Activated CD8-positive, alpha-beta T cell treated with anti-CD3 and anti-CD28 coated beads for 36 hours (primary cell): ENCODE measurements at regions not wholly inside any gene's neighbourhood (a gene's known extent, or its start where the extent isn't known, plus 50 kb on each side); places are given as distances from the start of the nearest gene placed in this dataset.

Experiments
- ATAC-seq: fragments of 200-7000 bp; cut with Tn5 transposase; one replicate; pipeline ENCODE4 v1.10.0; 2021; ENCODE audit warnings: mild to moderate bottlenecking, moderate library complexity
- CTCF ChIA-PET: fragments of 350-600 bp; sonication (Branson Sonifier 250); formaldehyde crosslinking; loops from one replicate; lab custom pipeline; 2021; ENCODE audit warnings: antibody characterized with exemption; lab: Charles Lee
- POLR2A ChIA-PET: fragments of 350-600 bp; sonication (Branson Sonifier 250); formaldehyde crosslinking; loops from one replicate; lab custom pipeline; 2021; ENCODE audit warnings: antibody characterized with exemption; lab: Charles Lee
- DNase-seq: peaks from one replicate; pipeline ENCODE4 v3.0.0-alpha.2; 2020
- H3K27ac Mint-ChIP-seq: one replicate; pipeline ENCODE4 v1.8.0; 2021; ENCODE audit warnings: mild to moderate bottlenecking, mixed read lengths
- H3K27me3 Mint-ChIP-seq: one replicate; pipeline ENCODE4 v1.8.0; 2021; ENCODE audit warnings: mixed read lengths
- H3K36me3 Mint-ChIP-seq: one replicate; pipeline ENCODE4 v1.8.0; 2021; ENCODE audit warnings: low read depth, mixed read lengths
- H3K4me1 Mint-ChIP-seq: one replicate; pipeline ENCODE4 v1.8.0; 2021; ENCODE audit warnings: low read depth, mixed read lengths
- H3K4me3 Mint-ChIP-seq: one replicate; pipeline ENCODE4 v1.8.0; 2021; ENCODE audit warnings: mild to moderate bottlenecking, moderate library complexity, mixed read lengths
- H3K9me3 Mint-ChIP-seq: one replicate; pipeline ENCODE4 v1.8.0; 2021; ENCODE audit warnings: mixed read lengths
- intact Hi-C: fragments of 100-400 bp; cut with micrococcal nuclease; formaldehyde crosslinking; loops from one replicate; pipeline ENCODE4 v1.10.0; 2022
- TF ChIP-seq, protein P1 (sequence below): fragments of 200-600 bp; IDR thresholded peaks from one replicate; pipeline ENCODE4 v1.8.0; 2022; ENCODE audit warnings: antibody characterized with exemption, mild to moderate bottlenecking

DNA sequence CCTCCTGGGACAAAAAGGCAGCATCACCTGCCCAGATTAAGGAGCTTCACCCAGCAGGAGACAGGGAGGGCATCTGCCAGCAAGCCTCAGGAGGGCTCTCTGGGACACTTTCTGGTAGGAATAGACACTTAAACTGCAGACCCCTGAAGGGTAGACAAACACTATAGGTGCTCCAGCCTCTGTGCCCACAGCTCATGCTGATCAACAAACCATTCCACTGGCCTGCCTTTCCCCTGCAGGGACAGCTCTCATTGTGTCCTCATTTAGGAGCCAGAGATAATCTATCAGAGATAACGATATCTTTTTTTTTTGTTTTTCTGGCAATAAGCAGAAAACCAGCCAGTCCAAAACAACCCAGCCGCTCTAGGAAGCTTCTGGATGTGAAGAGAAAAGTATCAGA, 251.8 kb upstream of the CCDC196 start:
- ChIA-PET CTCF (interaction anchor here (0.6 kb wide), 1 partner anchor 28 kb away, joined by 3 read pairs; no protein-coding TSS in a partner anchor), POLR2A (no interaction called here)
- intact Hi-C loops = no loop called here

DNA sequence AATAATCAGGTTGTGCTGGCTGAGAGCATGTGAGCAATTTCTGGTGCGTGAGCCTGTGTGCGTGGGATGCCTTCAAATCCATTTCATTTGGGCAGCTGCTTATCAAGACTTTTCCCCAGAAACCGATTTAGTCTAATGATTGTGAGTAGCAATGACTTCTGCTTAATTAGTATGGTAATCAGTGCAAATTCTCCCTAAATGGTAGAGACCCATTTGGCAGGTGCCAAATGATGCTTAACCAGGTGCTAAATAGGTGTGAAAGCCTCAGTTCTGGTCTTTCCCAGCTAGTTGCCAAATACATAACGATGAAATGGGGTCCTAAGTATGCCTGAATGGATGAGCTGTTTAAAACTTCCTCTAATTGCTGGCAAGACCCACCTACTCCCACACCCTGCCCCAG, 248.4 kb upstream of the CCDC196 start:
- no peaks in the 10 kb centered on the region for H3K9me3 Mint-ChIP-seq
- peaks cover 5% of the 10 kb centered on the region for H3K27me3 Mint-ChIP-seq
- intact Hi-C loops = no loop called here
- DNase-seq = no peak
- no peak overlapping the region for H3K4me3 Mint-ChIP-seq
- no peak overlapping the region for H3K27ac Mint-ChIP-seq
- ATAC-seq = no peak
- ChIA-PET CTCF (no interaction called here), POLR2A (no interaction called here)
- H3K36me3 Mint-ChIP-seq = no peaks in the 10 kb centered on the region
- no peaks in the 10 kb centered on the region for H3K4me1 Mint-ChIP-seq
- TF ChIP-seq, protein P1, sequence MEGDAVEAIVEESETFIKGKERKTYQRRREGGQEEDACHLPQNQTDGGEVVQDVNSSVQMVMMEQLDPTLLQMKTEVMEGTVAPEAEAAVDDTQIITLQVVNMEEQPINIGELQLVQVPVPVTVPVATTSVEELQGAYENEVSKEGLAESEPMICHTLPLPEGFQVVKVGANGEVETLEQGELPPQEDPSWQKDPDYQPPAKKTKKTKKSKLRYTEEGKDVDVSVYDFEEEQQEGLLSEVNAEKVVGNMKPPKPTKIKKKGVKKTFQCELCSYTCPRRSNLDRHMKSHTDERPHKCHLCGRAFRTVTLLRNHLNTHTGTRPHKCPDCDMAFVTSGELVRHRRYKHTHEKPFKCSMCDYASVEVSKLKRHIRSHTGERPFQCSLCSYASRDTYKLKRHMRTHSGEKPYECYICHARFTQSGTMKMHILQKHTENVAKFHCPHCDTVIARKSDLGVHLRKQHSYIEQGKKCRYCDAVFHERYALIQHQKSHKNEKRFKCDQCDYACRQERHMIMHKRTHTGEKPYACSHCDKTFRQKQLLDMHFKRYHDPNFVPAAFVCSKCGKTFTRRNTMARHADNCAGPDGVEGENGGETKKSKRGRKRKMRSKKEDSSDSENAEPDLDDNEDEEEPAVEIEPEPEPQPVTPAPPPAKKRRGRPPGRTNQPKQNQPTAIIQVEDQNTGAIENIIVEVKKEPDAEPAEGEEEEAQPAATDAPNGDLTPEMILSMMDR = no peak

More for the DNA sequence above, 251.8 kb upstream of the CCDC196 start:
- H3K4me1 Mint-ChIP-seq = no peaks in the 10 kb centered on the region
- DNase-seq = no peak
- H3K9me3 Mint-ChIP-seq = no peaks in the 10 kb centered on the region
- peaks cover 9% of the 10 kb centered on the region for H3K27me3 Mint-ChIP-seq
- TF ChIP-seq, protein P1 = no peak
- no peak overlapping the region for H3K27ac Mint-ChIP-seq
- no peak for ATAC-seq
- no peaks in the 10 kb centered on the region for H3K36me3 Mint-ChIP-seq
- H3K4me3 Mint-ChIP-seq = no peak overlapping the region

DNA sequence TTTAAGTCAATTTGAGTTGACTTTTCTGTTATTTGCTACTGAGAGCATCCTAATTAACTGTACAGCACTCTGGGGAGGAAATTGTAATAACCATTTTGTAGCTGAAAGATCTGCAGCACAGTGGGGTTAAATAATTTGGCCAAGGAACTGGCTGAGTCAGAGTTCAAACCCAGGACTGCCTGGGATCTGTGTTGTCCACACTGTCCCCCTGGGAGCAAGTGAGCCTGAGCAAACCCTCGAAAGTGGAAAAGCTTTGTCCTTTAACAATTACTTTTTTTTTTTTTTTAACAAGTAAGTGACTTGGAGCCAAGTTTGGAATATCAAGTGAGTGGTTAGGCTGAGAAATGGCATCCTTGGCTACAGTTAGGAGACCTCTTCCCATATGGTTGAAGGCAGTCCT, 247.2 kb upstream of the CCDC196 start:
- no peaks in the 10 kb centered on the region for H3K9me3 Mint-ChIP-seq
- no peaks in the 10 kb centered on the region for H3K4me1 Mint-ChIP-seq
- H3K27ac Mint-ChIP-seq = no peak overlapping the region
- ATAC-seq (no peak), DNase-seq (no peak)
- intact Hi-C loops = no loop called here
- ChIA-PET POLR2A (no interaction called here), CTCF (no interaction called here)
- H3K27me3 Mint-ChIP-seq = peaks cover 5% of the 10 kb centered on the region
- H3K4me3 Mint-ChIP-seq = no peak overlapping the region
- TF ChIP-seq, protein P1 = no peak
- no peaks in the 10 kb centered on the region for H3K36me3 Mint-ChIP-seq

DNA sequence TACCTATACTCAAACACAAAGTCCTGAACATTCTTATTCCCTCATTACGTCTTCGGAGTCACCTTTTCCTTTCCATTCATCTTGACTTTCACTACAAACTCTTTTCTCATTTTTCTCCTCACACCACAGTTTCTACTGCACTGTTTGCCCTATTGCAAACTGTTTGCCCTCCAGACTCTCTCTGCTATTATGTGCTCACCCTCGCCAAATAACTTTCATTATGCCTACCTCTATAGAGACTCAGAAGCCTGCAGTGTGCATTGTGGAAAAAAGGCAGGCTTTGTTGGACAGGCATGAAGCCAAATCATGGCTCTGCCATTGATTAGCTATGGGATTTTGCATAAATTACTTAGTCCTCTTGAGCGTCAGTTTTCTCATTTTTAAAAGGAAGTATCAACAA, 246.6 kb upstream of the CCDC196 start:
- ChIA-PET CTCF (no interaction called here), POLR2A (no interaction called here)
- TF ChIP-seq, protein P1 = no peak
- no peak overlapping the region for H3K4me3 Mint-ChIP-seq
- H3K4me1 Mint-ChIP-seq = no peaks in the 10 kb centered on the region
- DNase-seq = no peak
- H3K27me3 Mint-ChIP-seq = peaks cover 5% of the 10 kb centered on the region
- no peak for ATAC-seq
- H3K36me3 Mint-ChIP-seq = no peaks in the 10 kb centered on the region
- no peaks in the 10 kb centered on the region for H3K9me3 Mint-ChIP-seq
- intact Hi-C loops = no loop called here
- H3K27ac Mint-ChIP-seq = no peak overlapping the region

DNA sequence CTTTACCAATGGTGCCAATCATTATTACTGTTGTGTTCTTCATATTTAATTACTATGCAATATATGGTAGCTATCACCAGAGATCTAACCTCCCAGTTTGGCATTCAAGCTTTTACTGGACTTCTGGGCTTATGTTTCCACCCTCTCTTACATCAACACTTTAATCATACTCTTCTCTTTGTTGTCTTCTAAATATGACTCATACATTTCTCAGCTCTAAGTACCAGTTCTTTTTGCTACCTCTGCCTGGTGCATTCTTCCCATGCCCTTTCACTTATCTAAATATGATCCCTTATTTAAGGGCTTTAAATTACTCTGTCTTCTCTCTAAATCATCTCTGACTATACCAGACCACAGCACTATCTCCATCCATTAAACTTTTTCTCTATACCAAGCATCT, 246.1 kb upstream of the CCDC196 start:
- DNase-seq = no peak
- ChIA-PET POLR2A (no interaction called here), CTCF (no interaction called here)
- H3K4me3 Mint-ChIP-seq = no peak overlapping the region
- H3K9me3 Mint-ChIP-seq = no peaks in the 10 kb centered on the region
- intact Hi-C loops = no loop called here
- TF ChIP-seq, protein P1 = no peak
- ATAC-seq = no peak
- H3K4me1 Mint-ChIP-seq = no peaks in the 10 kb centered on the region
- peaks cover 5% of the 10 kb centered on the region for H3K27me3 Mint-ChIP-seq
- H3K36me3 Mint-ChIP-seq = no peaks in the 10 kb centered on the region
- H3K27ac Mint-ChIP-seq = no peak overlapping the region
